K562 (cell line): ENCODE measurements at regions not wholly inside any gene's neighbourhood (a gene's known extent, or its start where the extent isn't known, plus 50 kb on each side); places are given as distances from the start of the nearest gene placed in this dataset.

Source experiments
- CTCF ChIP-seq, 3 experiments: IDR thresholded peaks in 2 of 3; conservative IDR thresholded peaks in 1 of 3; 2 replicates each; pipeline ENCODE4 v1.5.1; 2011 to 2012; ENCODE audit warnings: low read length in 3 of 3, mild to moderate bottlenecking in 3 of 3, control low read depth in 2 of 3, improper control_type of control experiment in 1 of 3, inconsistent platforms in 1 of 3, low read depth in 1 of 3, mixed read lengths in 1 of 3, moderate library complexity in 1 of 3; ENCODE audit not compliant: insufficient read depth in 2 of 3
- ELF1 ChIP-seq: fragments of 200-800 bp; sonication (Bioruptor generic); IDR thresholded peaks from 2 replicates; pipeline ENCODE4 v1.6.1; 2016; ENCODE audit warnings: missing genetic modification characterization, missing compliant biosample characterization
- SMAD3 ChIP-seq: fragments of 450-650 bp; formaldehyde crosslinking; conservative IDR thresholded peaks from 2 replicates; pipeline ENCODE4 v1.4.0; 2020; ENCODE audit warnings: mild to moderate bottlenecking

GRCh38 chr5:118450554-118451332 is 537.6 kb downstream of the DTWD2 start:
- TF ChIP-seq CTCF (IDR thresholded peaks at IDR 0.05 in 2 of 3, conservative IDR thresholded peaks at IDR 0.05 in 1 of 3; ENCODE audit: insufficient read depth in 2 of 3, low read depth in 1 of 3, low read length in 3 of 3) (no peak), SMAD3 (CRISPR knock-in tag) (no peak), ELF1 (tag) (no peak)
